ENCODE measurements at regions not wholly inside any gene's neighbourhood (a gene's known extent, or its start where the extent isn't known, plus 50 kb on each side); places are given as distances from the start of the nearest gene placed in this dataset.

GRCh38 chr21:26626187-26626586 is 53.1 kb upstream of the CYYR1 start (continued):
- no peak for TF ChIP-seq BCL3 (IDR thresholded peaks at IDR 0.05)
- TF ChIP-seq FOSL2 (IDR thresholded peaks at IDR 0.05) = no peak
- no peak for TF ChIP-seq FOSL2 (CRISPR knock-in tag; IDR thresholded peaks at IDR 0.05)
- no peak for TF ChIP-seq KDM5A (IDR thresholded peaks at IDR 0.05)
- no peak for TF ChIP-seq REST (IDR thresholded peaks at IDR 0.05)
- TF ChIP-seq MAFK (IDR thresholded peaks at IDR 0.05; ENCODE audit: partially characterized antibody) = no peak
- TF ChIP-seq HOXA7 (CRISPR knock-in tag; IDR thresholded peaks at IDR 0.05) = no peak

- Histone ChIP-seq H3K4me3 (no peak overlapping the region), H3K4me1 (no peaks in the 10 kb centered on the region), H3K4me2 (no peak overlapping the region), H3K9me3 (no peaks in the 10 kb centered on the region), H3K27ac (no peak overlapping the region)
- CTCF ChIA-PET = interaction anchor here (0.7 kb wide), 1 partner anchor 9 kb away, joined by 3 read pairs; no protein-coding TSS in a partner anchor
- POLR2A ChIA-PET = no interaction called here
- FAIRE-seq = no peak
- no peak for TF ChIP-seq JUNB (IDR thresholded peaks at IDR 0.05)
- no peak for TF ChIP-seq EP300 (IDR thresholded peaks at IDR 0.05)
- TF ChIP-seq HES2 (IDR thresholded peaks at IDR 0.05) = no peak
- TF ChIP-seq RAD21 (conservative IDR thresholded peaks at IDR 0.05 in 1 of 2, IDR thresholded peaks at IDR 0.05 in 1 of 2) = no peak
- TF ChIP-seq RCOR1 (IDR thresholded peaks at IDR 0.05; ENCODE audit: low read depth, low read length) = no peak
- TF ChIP-seq EHF (CRISPR knock-in tag; IDR thresholded peaks at IDR 0.05) = no peak
- TF ChIP-seq HDAC2 (IDR thresholded peaks at IDR 0.05) = no peak
- no peak for TF ChIP-seq TFCP2L1 (CRISPR knock-in tag; IDR thresholded peaks at IDR 0.05)
- no peak for TF ChIP-seq PBX3 (IDR thresholded peaks at IDR 0.05)
- TF ChIP-seq ELK1 (IDR thresholded peaks at IDR 0.05; ENCODE audit: low read depth, low read length) = no peak
- TF ChIP-seq TP53 (CRISPR knock-in tag; IDR thresholded peaks at IDR 0.05) = no peak
- no peak for TF ChIP-seq ZSCAN20 (CRISPR knock-in tag; IDR thresholded peaks at IDR 0.05)
- TF ChIP-seq HOXB13 (CRISPR knock-in tag; IDR thresholded peaks at IDR 0.05; ENCODE audit: low read depth) = no peak
- TF ChIP-seq CHD4 (IDR thresholded peaks at IDR 0.05; ENCODE audit: borderline replicate concordance) = no peak
- TF ChIP-seq POLR2AphosphoS2 (conservative IDR thresholded peaks at IDR 0.05; ENCODE audit: low read length) = no peak
- no peak for TF ChIP-seq BCL3 (IDR thresholded peaks at IDR 0.05)
- no peak for TF ChIP-seq SMC3 (IDR thresholded peaks at IDR 0.05)
- no peak for TF ChIP-seq KDM5A (IDR thresholded peaks at IDR 0.05)
- WGBS (ENCODE audit: missing lambda C conversion rate) = 4% methylated on average over 3 of the region's 6 CpGs
- ATAC-seq = no peak
- DNase-seq (ENCODE audit: low read depth in 1 of 2, low spot score in 1 of 2) = no peak
Observed at GRCh38 chr21:26624983-26625519, 52.0 kb upstream of the CYYR1 start.

Data from A549 (cell line).